Endodermal cell (in vitro differentiated cells): ENCODE measurements at regions not wholly inside any gene's neighbourhood (a gene's known extent, or its start where the extent isn't known, plus 50 kb on each side); places are given as distances from the start of the nearest gene placed in this dataset.

Source experiments
- DNase-seq: peaks from one replicate; pipeline ENCODE4 v3.0.0-alpha.2; 2017
- H3K27ac ChIP-seq: 2 replicates; pipeline ENCODE4 v1.5.1; 2013; ENCODE audit warnings: mild to moderate bottlenecking, low read depth, low read length, moderate library complexity
- H3K27me3 ChIP-seq: 2 replicates; pipeline ENCODE4 v1.6.1; 2013; ENCODE audit warnings: mild to moderate bottlenecking, low read length, moderate library complexity; ENCODE audit not compliant: insufficient read depth, control insufficient read depth, poor library complexity, severe bottlenecking
- H3K36me3 ChIP-seq: 2 replicates; pipeline ENCODE4 v1.7.0; 2013; ENCODE audit warnings: mild to moderate bottlenecking, low read length, moderate library complexity; ENCODE audit not compliant: control insufficient read depth, insufficient read depth
- H3K4me1 ChIP-seq: one replicate; pipeline ENCODE4 v1.7.0; 2013; ENCODE audit warnings: low read length; ENCODE audit not compliant: control insufficient read depth, insufficient read depth
- H3K4me3 ChIP-seq: 2 replicates; pipeline ENCODE4 v1.5.1; 2013; ENCODE audit warnings: mild to moderate bottlenecking, low read length, moderate library complexity
- H3K9ac ChIP-seq: 2 replicates; pipeline ENCODE4 v1.6.1; 2013; ENCODE audit warnings: mild to moderate bottlenecking, low read length, moderate library complexity; ENCODE audit not compliant: poor library complexity, severe bottlenecking; ENCODE audit errors: extremely low read depth
- H3K9me3 ChIP-seq: 2 replicates; pipeline ENCODE4 v1.6.1; 2013; ENCODE audit warnings: mild to moderate bottlenecking, low read length, moderate library complexity; ENCODE audit not compliant: control insufficient read depth
- H3K27ac Mint-ChIP-seq: 2 replicates; pipeline ENCODE4 v1.8.0; 2020; ENCODE audit warnings: mixed read lengths
- H3K27me3 Mint-ChIP-seq: 2 replicates; pipeline ENCODE4 v1.8.0; 2021; ENCODE audit warnings: mild to moderate bottlenecking, mixed read lengths; ENCODE audit not compliant: insufficient read depth
- H3K36me3 Mint-ChIP-seq: 2 replicates; pipeline ENCODE4 v1.8.0; 2020; ENCODE audit warnings: low read depth, mixed read lengths
- H3K4me1 Mint-ChIP-seq: 2 replicates; pipeline ENCODE4 v1.8.0; 2020; ENCODE audit warnings: mixed read lengths
- H3K4me3 Mint-ChIP-seq: 2 replicates; pipeline ENCODE4 v1.8.0; 2020; ENCODE audit warnings: mild to moderate bottlenecking, moderate library complexity, mixed read lengths
- H3K9me3 Mint-ChIP-seq: 2 replicates; pipeline ENCODE4 v1.8.0; 2020; ENCODE audit warnings: mild to moderate bottlenecking, mixed read lengths
- WGBS, 2 experiments: methylation state at CpG; one replicate each; pipeline versions ENCODE4 v1.1.5 to v1.1.7; 2013; ENCODE audit warnings: missing lambda C conversion rate in 2 of 2, mixed read lengths in 1 of 2; ENCODE audit not compliant: insufficient coverage in 1 of 2, insufficient read length in 1 of 2; 5-methylcytosine and 5-hydroxymethylcytosine counted together
- TF ChIP-seq, protein P1 (sequence below): fragments of 200-600 bp; sonication (generic); conservative IDR thresholded peaks from 2 replicates; pipeline ENCODE4 v1.5.0; 2021; ENCODE audit warnings: antibody characterized with exemption, mild to moderate bottlenecking

DNA sequence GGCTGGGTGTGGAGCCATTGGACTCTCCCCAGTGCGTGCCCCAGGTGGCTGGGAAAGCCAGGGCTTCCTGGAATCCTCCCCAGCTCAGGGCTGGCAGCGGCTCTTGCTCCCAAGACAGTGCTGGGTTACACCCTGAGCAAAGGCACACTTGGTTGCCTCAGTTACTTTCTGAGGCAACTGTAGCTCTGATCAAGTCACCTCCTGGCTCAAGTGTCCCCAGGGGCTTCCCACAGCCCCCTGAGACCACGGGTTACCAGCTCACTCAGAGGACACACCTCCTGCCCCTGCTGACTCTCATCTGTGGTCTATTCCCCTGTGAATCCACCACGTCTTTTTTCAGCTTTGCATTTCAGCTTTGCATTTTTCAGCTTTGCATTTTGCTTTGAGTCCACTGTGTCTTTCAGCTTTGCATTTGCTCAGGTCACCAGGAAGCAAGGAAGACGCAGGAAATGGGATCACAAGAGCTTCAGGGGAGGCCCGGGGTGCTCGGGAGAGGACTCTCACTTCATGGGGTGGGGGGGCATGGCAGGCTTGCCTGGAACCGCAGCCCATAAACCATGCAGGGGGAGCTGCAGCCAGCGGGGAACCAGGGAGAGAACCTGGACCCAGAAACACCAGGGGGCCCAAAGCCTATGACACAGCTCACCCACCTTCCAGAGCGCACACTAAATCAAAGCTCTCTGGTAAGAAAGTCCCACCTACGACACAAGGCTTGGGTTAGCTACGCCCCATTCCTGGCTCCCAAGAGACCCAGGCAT, 138.0 kb upstream of the ASB18 start:
- TF ChIP-seq, protein P1, sequence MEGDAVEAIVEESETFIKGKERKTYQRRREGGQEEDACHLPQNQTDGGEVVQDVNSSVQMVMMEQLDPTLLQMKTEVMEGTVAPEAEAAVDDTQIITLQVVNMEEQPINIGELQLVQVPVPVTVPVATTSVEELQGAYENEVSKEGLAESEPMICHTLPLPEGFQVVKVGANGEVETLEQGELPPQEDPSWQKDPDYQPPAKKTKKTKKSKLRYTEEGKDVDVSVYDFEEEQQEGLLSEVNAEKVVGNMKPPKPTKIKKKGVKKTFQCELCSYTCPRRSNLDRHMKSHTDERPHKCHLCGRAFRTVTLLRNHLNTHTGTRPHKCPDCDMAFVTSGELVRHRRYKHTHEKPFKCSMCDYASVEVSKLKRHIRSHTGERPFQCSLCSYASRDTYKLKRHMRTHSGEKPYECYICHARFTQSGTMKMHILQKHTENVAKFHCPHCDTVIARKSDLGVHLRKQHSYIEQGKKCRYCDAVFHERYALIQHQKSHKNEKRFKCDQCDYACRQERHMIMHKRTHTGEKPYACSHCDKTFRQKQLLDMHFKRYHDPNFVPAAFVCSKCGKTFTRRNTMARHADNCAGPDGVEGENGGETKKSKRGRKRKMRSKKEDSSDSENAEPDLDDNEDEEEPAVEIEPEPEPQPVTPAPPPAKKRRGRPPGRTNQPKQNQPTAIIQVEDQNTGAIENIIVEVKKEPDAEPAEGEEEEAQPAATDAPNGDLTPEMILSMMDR: no peak
- no peak for DNase-seq
- Mint-ChIP-seq H3K36me3 (peaks cover 22% of the 10 kb centered on the region), H3K4me1 (peaks cover 14% of the 10 kb centered on the region), H3K27me3 (no peaks in the 10 kb centered on the region), H3K4me3 (no peak overlapping the region), H3K27ac (peak overlapping the region; percentile 47), H3K9me3 (no peaks in the 10 kb centered on the region)
- H3K4me1 ChIP-seq: no peaks in the 10 kb centered on the region
- no peaks in the 10 kb centered on the region for H3K36me3 ChIP-seq
- H3K27me3 ChIP-seq: no peaks in the 10 kb centered on the region
- H3K4me3 ChIP-seq: no peak overlapping the region
- H3K9ac ChIP-seq: no peak overlapping the region
- 70 to 77% methylated on average over 7 to 12 of the region's 12 CpGs for WGBS, 2 experiments
- H3K27ac ChIP-seq: no peak overlapping the region
- no peaks in the 10 kb centered on the region for H3K9me3 ChIP-seq

DNA sequence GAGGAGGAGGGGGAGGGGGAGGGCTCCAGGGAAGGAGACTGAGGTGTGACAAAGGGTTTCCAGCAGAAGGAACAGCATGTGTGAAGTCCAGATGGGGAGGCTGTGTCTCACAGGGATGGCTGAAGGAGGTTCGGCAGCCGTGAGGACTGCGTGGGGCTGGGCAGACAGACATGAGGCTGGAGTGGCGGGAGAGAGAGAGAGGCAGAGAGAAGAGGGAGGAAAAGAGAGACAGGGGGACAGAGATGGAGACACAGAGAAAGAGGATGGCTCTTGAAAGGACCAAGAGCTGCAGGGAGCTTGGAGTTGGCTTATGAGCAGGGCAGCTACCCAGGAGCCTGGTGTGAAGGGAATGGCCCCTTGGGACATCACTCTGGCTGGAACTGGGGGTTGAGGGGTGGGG, 138.9 kb upstream of the ASB18 start:
- no peaks in the 10 kb centered on the region for H3K27me3 Mint-ChIP-seq
- DNase-seq: no peak
- no peak overlapping the region for H3K4me3 ChIP-seq
- peaks cover 22% of the 10 kb centered on the region for H3K36me3 Mint-ChIP-seq
- no peaks in the 10 kb centered on the region for H3K36me3 ChIP-seq
- H3K4me1 Mint-ChIP-seq: peaks cover 10% of the 10 kb centered on the region
- H3K4me1 ChIP-seq: no peaks in the 10 kb centered on the region
- no peak overlapping the region for H3K27ac ChIP-seq
- 85 to 94% methylated on average over 3 to 4 of the region's 4 CpGs for WGBS, 2 experiments
- no peak overlapping the region for H3K27ac Mint-ChIP-seq
- no peaks in the 10 kb centered on the region for H3K9me3 ChIP-seq
- TF ChIP-seq, protein P1: no peak
- no peaks in the 10 kb centered on the region for H3K27me3 ChIP-seq
- H3K9ac ChIP-seq: no peak overlapping the region
- H3K9me3 Mint-ChIP-seq: no peaks in the 10 kb centered on the region
- no peak overlapping the region for H3K4me3 Mint-ChIP-seq

- peaks cover 25% of the 10 kb centered on the region for H3K36me3 Mint-ChIP-seq
- peaks cover 3% of the 10 kb centered on the region for H3K9me3 Mint-ChIP-seq
- H3K4me3 Mint-ChIP-seq: no peak overlapping the region
- Histone ChIP-seq H3K9me3 (no peaks in the 10 kb centered on the region), H3K27me3 (no peaks in the 10 kb centered on the region), H3K4me3 (no peak overlapping the region), H3K4me1 (no peaks in the 10 kb centered on the region), H3K27ac (no peak overlapping the region), H3K9ac (no peak overlapping the region), H3K36me3 (no peaks in the 10 kb centered on the region)
- no peak for DNase-seq
- H3K4me1 Mint-ChIP-seq: peaks cover 8% of the 10 kb centered on the region
- TF ChIP-seq, protein P1: no peak
- no peak overlapping the region for H3K27ac Mint-ChIP-seq
- no peaks in the 10 kb centered on the region for H3K27me3 Mint-ChIP-seq
- WGBS, 2 experiments: 94 to 96% methylated on average over 5 to 10 of the region's 10 CpGs
These were observed 139.6 kb upstream of the ASB18 start for GRCh38 chr2:236403811-236404210.
